ENCODE measurements at regions not wholly inside any gene's neighbourhood (a gene's known extent, or its start where the extent isn't known, plus 50 kb on each side); places are given as distances from the start of the nearest gene placed in this dataset.

DNA sequence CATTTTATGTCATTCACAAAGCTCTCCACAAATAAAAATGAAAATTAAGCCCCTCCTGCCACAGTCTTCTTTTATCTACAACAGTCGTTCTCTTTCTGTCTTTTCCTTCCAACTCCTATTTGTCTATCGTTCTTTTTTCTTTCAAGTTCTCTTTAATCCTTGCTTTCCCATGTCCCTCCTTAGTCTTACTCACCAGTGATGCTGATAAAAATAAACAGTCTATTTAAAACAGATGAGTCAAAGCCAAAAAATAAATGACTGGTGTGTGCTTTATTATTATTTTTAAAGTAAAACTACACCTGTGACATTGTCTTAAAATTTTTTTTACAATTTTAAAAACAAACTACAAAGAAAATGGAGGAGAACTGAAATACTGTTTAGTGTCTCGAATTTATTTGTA lies 137.1 kb upstream of the TMEM161B start:
- TF ChIP-seq, protein P1, sequence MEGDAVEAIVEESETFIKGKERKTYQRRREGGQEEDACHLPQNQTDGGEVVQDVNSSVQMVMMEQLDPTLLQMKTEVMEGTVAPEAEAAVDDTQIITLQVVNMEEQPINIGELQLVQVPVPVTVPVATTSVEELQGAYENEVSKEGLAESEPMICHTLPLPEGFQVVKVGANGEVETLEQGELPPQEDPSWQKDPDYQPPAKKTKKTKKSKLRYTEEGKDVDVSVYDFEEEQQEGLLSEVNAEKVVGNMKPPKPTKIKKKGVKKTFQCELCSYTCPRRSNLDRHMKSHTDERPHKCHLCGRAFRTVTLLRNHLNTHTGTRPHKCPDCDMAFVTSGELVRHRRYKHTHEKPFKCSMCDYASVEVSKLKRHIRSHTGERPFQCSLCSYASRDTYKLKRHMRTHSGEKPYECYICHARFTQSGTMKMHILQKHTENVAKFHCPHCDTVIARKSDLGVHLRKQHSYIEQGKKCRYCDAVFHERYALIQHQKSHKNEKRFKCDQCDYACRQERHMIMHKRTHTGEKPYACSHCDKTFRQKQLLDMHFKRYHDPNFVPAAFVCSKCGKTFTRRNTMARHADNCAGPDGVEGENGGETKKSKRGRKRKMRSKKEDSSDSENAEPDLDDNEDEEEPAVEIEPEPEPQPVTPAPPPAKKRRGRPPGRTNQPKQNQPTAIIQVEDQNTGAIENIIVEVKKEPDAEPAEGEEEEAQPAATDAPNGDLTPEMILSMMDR (IDR thresholded peaks at IDR 0.05; ENCODE audit: borderline replicate concordance, insufficient read depth, low read depth, low read length): no peak
- H3K4me3 ChIP-seq (ENCODE audit: low read depth, low read length): no peak overlapping the region

DNA sequence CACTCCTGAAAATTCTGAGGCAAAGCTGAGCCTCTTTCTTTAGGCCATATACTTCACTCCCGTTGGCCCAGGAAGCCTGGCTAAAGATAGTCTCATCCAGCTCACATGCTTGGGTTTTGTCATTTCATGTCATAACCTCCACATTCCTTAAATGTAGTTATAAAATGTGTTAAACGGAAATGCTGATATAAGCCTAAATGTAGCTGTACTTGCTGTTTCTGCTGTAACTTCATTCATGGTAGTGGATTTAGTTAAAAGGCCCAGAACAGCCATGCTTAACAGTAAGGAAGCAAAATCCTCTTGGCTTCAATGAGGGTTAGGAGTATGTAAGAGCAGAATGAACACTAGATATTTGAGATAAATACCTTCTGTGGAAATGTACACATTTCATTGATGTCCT lies 135.8 kb upstream of the TMEM161B start:
- no peak overlapping the region for H3K4me3 ChIP-seq (ENCODE audit: low read depth, low read length)
- TF ChIP-seq, protein P1 (IDR thresholded peaks at IDR 0.05; ENCODE audit: borderline replicate concordance, insufficient read depth, low read depth, low read length): no peak

DNA sequence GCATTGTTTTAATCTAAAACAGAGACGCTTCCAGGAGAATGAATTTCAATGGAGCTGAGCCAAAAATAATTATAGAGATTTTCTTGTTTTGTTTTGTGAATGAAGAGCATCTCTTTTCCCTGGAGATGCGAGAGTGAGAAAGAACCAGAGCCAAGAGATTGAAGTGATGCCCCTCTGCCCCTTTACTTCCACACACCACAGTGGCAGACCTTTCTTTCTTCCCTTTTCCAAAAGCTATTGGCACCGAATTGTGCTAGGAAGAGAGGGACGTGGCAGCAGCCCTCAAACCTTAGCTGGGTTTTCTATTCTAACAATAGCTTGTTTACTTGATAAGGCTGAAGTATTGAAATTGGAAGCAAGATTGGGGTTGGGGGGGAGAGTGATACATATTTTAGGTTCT lies 133.0 kb upstream of the TMEM161B start:
- H3K4me3 ChIP-seq (ENCODE audit: low read depth, low read length): no peak overlapping the region
- TF ChIP-seq, protein P1 (IDR thresholded peaks at IDR 0.05; ENCODE audit: borderline replicate concordance, insufficient read depth, low read depth, low read length): no peak

DNA sequence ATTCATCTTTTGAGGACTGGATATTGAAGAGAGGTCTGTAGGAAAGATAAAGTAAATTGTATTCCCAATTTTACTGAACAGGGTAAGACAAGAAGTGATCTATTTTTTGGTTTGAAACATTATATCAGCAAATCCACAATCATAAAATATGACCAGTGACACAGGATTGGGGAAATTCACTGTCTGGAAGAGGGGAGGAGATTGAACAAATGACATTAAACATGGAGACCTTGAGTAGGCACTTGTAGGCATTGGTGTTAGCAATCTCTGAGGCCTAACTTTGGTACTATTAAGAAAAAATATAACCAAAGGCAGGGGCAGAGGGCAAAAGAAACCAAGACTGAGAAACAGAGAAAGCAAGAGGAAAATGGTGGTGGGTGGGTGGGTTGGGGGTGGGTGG lies 132.6 kb upstream of the TMEM161B start:
- no peak overlapping the region for H3K4me3 ChIP-seq (ENCODE audit: low read depth, low read length)
- TF ChIP-seq, protein P1 (IDR thresholded peaks at IDR 0.05; ENCODE audit: borderline replicate concordance, insufficient read depth, low read depth, low read length): no peak

DNA sequence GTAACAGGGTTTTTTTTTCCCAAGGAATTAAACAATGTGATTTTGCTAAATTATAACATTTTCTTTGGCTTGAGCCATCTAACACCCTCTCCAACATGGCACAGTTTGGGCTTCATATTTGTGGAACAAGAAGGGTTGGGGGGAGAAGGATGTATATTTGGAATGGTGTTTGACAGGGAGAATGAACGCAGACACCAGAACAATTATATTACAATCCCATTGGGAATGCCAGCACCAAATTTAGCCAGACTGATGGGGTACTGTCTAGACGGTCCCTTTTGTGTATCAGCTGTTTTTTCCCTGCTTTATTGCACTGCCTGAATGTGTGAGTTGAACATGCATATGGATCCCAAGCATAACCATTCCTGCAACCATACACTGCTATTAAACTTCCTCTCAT lies 130.9 kb upstream of the TMEM161B start:
- no peak overlapping the region for H3K4me3 ChIP-seq (ENCODE audit: low read depth, low read length)
- TF ChIP-seq, protein P1 (IDR thresholded peaks at IDR 0.05; ENCODE audit: borderline replicate concordance, insufficient read depth, low read depth, low read length): no peak

DNA sequence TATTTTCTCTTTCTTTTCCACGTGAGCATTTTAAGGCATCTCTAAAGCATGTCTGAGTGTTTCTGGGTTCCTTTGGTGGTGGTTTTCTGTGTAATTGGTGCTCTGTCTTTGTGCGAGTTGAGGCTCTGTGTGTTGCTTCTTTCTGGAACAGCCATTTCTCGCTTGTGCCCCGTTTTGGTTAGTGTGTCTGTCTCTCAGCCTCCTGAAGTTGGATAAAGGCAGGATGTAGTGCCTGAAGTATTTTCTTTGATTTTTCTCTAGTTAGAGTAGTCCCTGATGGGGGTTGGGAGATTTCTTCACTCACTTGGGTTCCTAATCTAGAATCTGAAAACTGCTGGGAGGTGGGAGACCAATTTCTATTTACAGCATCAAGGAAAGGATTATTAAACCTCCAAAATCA lies 129.7 kb upstream of the TMEM161B start:
- no peak overlapping the region for H3K4me3 ChIP-seq (ENCODE audit: low read depth, low read length)
- TF ChIP-seq, protein P1 (IDR thresholded peaks at IDR 0.05; ENCODE audit: borderline replicate concordance, insufficient read depth, low read depth, low read length): no peak

DNA sequence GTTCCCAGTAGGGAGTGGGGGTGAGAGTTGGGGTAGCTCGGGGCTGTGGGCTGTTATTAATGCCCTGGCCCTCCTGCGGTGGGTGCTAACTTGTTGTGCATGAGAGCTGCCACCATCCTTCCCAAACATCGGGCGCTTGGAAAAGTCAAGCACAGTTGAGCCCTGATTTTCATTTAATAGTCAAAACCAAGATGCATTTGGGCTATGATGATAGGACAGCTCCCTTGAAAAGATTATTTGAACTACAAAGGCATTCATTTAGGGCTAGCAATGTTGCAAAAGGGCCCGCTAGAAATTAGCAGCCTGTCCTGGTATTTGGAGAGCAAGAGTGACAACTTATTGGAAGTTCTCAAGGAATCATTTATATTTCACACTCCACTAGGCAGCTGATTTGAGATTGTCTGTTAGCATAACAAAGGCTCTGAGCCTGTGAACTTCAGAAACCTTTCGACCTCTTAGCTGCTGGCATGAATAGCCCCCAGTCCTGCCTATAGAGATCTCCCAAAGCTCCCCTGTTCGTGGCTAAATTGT lies 128.2 kb upstream of the TMEM161B start:
- H3K4me3 ChIP-seq (ENCODE audit: low read depth, low read length): no peak overlapping the region
- TF ChIP-seq, protein P1 (IDR thresholded peaks at IDR 0.05; ENCODE audit: borderline replicate concordance, insufficient read depth, low read depth, low read length): no peak
